Tibial nerve (tissue), 4 donors: ENCODE measurements at regions not wholly inside any gene's neighbourhood (a gene's known extent, or its start where the extent isn't known, plus 50 kb on each side); places are given as distances from the start of the nearest gene placed in this dataset.

ENCODE experiments used
- EP300 ChIP-seq, 2 donors: sonication (generic); formaldehyde crosslinking; IDR thresholded peaks; one replicate each; pipeline ENCODE4 v1.6.1; 2017; ENCODE audit warnings: antibody characterized with exemption in 2 of 2, mild to moderate bottlenecking in 1 of 2
- TF ChIP-seq, protein P1 (sequence below), 5 experiments: fragments of 200-600 bp in 3 of 5; fragments of 450-650 bp in 2 of 5; sonication (generic) in 3 of 5; IDR thresholded peaks; one replicate each; pipeline ENCODE4 v1.5.1; 2016 to 2019; ENCODE audit warnings: antibody characterized with exemption in 5 of 5, mild to moderate bottlenecking in 3 of 5, moderate library complexity in 2 of 5

DNA sequence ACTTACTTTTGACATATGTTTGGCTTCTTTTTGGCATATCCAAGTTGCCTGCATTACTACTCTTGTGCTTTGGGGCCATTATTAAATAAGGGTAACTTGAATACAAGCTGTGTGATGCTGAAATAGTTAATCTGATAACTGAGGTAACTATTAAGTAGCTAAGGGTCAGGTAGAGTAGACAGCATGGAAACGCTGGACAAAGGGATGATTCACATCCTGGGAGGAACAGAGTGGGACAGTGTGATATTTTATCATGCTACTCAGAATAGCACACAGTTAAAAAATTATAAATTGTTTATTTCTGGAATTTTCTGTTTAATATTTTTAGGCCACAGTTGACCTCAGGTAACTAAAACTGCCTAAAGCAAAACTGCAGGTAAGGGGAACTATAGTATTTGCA, 483.9 kb downstream of the RFPL4B start:
- TF ChIP-seq, protein P1, sequence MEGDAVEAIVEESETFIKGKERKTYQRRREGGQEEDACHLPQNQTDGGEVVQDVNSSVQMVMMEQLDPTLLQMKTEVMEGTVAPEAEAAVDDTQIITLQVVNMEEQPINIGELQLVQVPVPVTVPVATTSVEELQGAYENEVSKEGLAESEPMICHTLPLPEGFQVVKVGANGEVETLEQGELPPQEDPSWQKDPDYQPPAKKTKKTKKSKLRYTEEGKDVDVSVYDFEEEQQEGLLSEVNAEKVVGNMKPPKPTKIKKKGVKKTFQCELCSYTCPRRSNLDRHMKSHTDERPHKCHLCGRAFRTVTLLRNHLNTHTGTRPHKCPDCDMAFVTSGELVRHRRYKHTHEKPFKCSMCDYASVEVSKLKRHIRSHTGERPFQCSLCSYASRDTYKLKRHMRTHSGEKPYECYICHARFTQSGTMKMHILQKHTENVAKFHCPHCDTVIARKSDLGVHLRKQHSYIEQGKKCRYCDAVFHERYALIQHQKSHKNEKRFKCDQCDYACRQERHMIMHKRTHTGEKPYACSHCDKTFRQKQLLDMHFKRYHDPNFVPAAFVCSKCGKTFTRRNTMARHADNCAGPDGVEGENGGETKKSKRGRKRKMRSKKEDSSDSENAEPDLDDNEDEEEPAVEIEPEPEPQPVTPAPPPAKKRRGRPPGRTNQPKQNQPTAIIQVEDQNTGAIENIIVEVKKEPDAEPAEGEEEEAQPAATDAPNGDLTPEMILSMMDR (IDR thresholded peaks at IDR 0.05) = no peak
- TF ChIP-seq EP300 (IDR thresholded peaks at IDR 0.05) = no peak
